GM21526 (cell line): ENCODE measurements at regions not wholly inside any gene's neighbourhood (a gene's known extent, or its start where the extent isn't known, plus 50 kb on each side); places are given as distances from the start of the nearest gene placed in this dataset.

Experiments
- ATAC-seq: cut with Tn5 transposase; IDR thresholded peaks from one replicate; pipeline ENCODE4 v1.9.1; 2021; ENCODE audit warnings: moderate library complexity; ENCODE audit not compliant: unreplicated experiment, low FRiP score

- no peak for ATAC-seq
These were observed 85.9 kb upstream of the PPARA start for GRCh38 chr22:46064228-46064965.

DNA sequence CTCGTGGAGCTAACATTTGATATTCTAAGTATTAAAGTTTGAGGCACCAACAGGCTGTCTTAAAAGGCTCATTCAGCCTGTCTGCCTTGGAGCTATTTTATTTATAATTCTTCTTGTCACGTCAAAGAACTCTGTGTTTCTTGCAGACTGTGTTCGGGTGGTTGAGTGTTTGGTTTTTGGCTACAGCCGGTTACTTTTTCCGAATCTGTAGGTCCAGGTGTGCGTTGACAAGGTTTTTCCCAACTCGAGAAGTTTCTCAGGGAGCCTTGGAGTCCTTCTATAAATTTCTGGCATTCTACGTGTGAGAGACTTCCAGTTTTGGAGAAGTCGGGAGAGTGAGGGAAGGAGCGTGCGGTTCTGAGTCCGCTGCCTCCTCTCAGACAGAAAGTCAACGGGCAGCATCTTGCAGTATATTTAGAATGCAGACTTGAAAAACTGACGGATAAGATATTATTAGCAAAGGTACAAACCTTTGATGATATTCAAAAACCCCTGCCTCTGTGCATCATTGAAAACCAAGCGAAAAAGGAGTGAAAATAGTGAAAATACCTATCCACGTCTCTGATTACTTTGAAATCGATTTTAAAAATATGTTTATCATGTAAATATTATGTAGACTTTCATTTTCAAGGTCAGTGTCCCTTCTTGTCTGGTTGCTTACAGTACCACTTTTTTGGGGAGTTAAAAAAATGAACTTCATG is 85.2 kb upstream of the PPARA start:
- no peak for ATAC-seq

- ATAC-seq = no peak
These were observed 84.5 kb upstream of the PPARA start for GRCh38 chr22:46065691-46066454.

DNA sequence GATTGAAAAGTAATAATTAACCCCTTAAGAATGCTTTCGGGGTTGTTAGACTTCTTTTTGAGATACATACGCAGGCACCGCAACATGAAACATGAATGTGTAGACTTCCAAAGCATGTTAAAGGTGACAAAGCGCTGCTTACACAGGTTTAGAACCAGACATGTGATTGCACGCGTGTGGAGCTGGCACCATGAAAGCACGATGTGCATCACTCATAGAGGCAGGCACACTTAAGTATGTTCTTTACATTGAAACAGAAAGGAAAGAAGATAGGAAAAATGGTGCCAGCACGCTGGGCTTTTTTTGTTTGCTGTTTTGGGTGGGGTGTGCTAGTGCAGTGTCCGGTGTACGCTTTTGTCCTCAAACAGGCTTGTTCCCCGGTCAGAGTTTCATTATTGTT is 83.6 kb upstream of the PPARA start:
- ATAC-seq = no peak

- no peak for ATAC-seq
These were observed 82.9 kb upstream of the PPARA start for GRCh38 chr22:46067159-46068111.

DNA sequence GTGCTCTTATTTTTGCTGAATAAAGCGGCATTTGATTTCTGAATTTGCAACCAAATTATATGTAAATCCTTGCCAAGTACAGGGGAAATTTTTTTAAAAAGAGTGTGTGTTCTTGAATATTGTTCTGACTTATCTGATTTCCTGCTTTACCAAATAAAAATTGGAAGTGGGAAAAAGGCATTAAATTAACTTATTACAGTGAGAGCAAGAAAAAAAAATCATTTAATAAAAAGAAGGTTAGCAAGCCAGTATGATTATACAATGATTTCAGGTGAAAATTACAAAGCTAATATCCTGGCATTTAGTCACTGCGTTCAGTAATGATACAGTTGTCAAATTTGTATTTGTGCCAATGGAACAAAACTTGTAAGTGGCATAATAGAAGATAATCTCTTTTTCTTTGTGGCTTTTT is 82.1 kb upstream of the PPARA start:
- no peak for ATAC-seq

DNA sequence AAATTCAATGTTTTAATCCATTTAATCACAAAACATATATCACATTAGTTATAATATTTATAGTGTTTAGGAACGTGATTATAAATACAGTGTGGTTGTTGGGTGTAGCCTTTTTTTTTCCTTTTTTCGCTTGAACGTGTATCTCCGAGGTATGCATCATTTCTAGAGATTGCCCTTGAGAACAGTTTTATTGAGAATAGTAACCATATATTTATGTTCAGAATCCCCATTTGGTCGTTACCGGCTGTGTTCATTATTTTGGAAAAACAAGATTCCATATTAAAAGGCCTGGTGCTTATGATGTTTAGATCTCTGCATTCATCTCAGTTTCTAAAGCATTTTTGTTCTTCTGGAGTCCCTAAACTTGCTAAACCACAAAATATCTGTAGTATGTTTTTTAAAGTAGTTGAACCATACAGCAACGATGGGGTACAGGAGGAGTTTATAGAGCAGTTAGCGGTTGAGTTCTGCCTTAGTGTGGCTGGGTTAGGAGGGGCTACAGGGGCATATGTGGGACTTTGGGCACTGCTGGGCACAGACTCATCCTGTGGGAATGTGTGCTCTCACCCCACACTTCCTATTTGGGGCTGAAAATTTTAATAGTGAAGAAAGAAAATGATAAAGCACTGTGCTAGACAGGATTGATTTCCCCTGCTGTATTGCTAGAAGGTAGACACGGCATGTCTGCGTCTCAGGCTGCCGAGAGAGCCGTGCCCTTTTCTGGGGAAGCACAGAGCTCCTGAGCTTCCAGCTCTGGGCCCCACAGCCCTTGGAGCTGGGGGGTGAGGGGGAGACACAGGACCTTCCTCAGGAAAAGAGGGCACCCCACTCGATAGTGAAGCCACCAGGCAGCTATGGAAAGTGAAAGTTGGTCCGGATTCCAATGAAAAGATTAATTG is 81.5 kb upstream of the PPARA start:
- no peak for ATAC-seq

- ATAC-seq = no peak
These were observed 80.7 kb upstream of the PPARA start for GRCh38 chr22:46069521-46070214.

DNA sequence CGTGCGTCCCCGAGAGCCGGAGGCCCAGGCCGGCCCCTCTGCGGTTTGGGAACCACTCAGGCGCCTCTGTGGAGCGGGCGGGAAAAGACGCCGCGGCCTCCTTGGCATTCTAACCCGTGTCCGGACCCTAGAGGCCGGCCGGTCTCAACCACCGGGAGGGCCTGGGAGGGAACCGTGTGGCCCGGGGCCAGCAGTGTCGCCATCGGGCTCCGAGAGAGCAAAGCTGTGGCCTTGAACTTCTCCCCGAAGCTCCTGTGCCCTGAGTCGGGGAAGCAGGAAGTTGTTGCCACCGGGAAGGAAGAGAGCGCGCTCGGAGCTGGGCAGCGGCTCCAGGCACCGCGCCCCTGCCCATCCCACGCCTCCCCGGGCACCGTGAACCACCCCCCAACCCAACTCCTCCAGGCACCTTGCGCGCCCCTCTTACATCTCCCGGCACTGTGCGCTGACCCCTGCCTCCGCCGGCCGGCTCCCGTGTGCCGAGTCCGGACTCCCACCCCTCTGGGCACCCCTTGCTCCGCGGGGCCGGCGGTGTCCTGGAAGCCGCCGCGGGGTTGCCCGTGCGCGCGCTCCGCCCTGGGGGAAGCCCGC is 80.0 kb upstream of the PPARA start:
- ATAC-seq = no peak

DNA sequence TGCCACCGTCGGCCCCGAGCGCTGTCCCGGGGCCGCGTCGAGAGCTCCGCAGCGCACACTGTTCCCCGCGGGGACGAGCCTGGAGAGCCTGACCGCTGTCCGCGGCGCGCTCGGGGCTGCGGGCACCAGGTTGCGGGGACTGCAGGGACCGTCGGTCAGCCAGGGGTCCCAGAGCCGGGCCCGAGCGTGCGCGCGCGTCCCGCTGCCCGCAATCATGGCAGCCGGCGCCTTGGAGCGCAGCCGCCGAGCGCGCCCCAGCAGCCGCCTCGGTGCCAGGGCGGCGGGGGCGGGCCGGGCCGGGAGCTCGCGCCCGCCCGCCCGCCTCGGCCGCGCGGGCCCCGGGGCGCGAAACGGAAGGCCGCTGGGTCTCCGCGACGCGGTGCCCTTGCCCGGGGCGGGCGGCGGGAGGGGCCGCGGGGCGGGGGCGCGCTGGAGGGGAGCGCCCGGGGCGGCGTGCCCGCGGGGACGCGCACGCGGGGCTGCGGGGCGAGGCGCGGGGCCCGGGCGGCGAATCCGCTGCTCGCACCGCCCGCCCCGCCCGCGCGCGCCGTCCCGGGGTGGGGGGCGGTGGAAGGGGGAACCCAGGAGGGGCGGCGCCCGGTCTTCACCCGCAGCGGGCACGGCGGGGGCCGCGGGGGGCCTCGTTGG is 79.4 kb upstream of the PPARA start:
- no peak for ATAC-seq

DNA sequence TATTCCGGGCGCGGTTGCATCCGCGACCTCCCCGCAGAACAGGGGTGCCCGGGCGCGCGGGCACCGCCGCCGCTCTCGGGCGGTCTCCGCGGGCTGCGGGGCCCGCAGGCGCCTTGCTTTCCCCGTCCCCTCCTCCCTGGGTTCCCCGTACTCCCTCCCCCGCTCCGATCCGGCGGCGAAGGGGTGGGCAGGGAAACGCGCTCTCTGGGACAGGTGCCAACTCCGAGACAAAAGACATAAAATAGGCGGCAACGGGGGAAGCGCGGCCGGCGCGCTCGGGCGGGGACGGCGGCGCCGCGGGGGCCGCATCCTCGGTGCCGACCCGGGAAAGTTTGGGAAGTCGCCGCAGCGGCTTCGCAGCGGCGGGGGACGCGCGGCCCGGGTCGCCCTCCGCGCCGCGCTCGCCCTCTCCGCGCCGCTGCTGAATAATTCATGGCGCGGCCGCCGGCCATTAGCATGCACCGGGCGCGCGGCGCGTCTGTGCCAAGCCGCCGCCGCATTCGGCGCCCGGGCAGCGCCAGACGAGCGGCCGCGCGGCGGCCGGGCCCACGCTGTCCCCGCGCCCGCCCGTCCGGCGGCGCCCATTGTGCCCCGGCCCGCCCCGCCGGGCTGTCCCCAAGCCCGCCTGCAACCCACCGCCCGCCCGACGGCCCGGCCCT is 78.7 kb upstream of the PPARA start:
- no peak for ATAC-seq

- no peak for ATAC-seq
These were observed 78.0 kb upstream of the PPARA start for GRCh38 chr22:46072110-46072881.

- ATAC-seq = no peak
These were observed 77.2 kb upstream of the PPARA start for GRCh38 chr22:46072981-46073682.

- ATAC-seq = no peak
These were observed 76.4 kb upstream of the PPARA start for GRCh38 chr22:46073683-46074504.
